ENCODE measurements at regions not wholly inside any gene's neighbourhood (a gene's known extent, or its start where the extent isn't known, plus 50 kb on each side); places are given as distances from the start of the nearest gene placed in this dataset.

GRCh38 chr15:95457520-95457919 lies 873.0 kb upstream of the NR2F2 start:
- Mint-ChIP-seq H3K4me1 (peaks cover 16% of the 10 kb centered on the region), H3K27ac (no peak overlapping the region), H3K4me3 (no peak overlapping the region), H3K27me3 (ENCODE audit: low read depth) (no peaks in the 10 kb centered on the region), H3K36me3 (no peaks in the 10 kb centered on the region), H3K9me3 (no peaks in the 10 kb centered on the region)
- ATAC-seq = no peak
- POLR2A ChIA-PET = no interaction called here
- DNase-seq (ENCODE audit: low spot score) = no peak
- TF ChIP-seq RELA (CRISPR knock-in tag; IDR thresholded peaks at IDR 0.05; ENCODE audit: borderline replicate concordance) = no peak
- TF ChIP-seq ZNF396 (CRISPR knock-in tag; IDR thresholded peaks at IDR 0.05; ENCODE audit: borderline replicate concordance) = no peak
- no peak for TF ChIP-seq ZNF219 (CRISPR knock-in tag; IDR thresholded peaks at IDR 0.05; ENCODE audit: borderline replicate concordance)
- no peak for TF ChIP-seq ZNF121 (CRISPR knock-in tag; IDR thresholded peaks at IDR 0.05)
- no peak for TF ChIP-seq USF2 (CRISPR knock-in tag; IDR thresholded peaks at IDR 0.05)
- TF ChIP-seq E2F4 (CRISPR knock-in tag; IDR thresholded peaks at IDR 0.05; ENCODE audit: borderline replicate concordance, low read depth) = no peak
- TF ChIP-seq ATF6 (CRISPR knock-in tag; IDR thresholded peaks at IDR 0.05) = no peak
- no peak for TF ChIP-seq FOXP1 (CRISPR knock-in tag; IDR thresholded peaks at IDR 0.05; ENCODE audit: borderline replicate concordance)
- no peak for TF ChIP-seq SP1 (CRISPR knock-in tag; conservative IDR thresholded peaks at IDR 0.05)
- no peak for TF ChIP-seq CREB1 (CRISPR knock-in tag; IDR thresholded peaks at IDR 0.05)
- TF ChIP-seq ZNF423 (CRISPR knock-in tag; IDR thresholded peaks at IDR 0.05) = no peak
- no peak for TF ChIP-seq CBFB (CRISPR knock-in tag; IDR thresholded peaks at IDR 0.05; ENCODE audit: low read depth)
- no peak for TF ChIP-seq NFYB (CRISPR knock-in tag; conservative IDR thresholded peaks at IDR 0.05; ENCODE audit: low read depth)
- no peak for TF ChIP-seq E2F1 (CRISPR knock-in tag; IDR thresholded peaks at IDR 0.05)
- no peak for TF ChIP-seq GABPB1 (CRISPR knock-in tag; IDR thresholded peaks at IDR 0.05)
- no peak for TF ChIP-seq USF1 (CRISPR knock-in tag; IDR thresholded peaks at IDR 0.05)
- TF ChIP-seq ZBTB43 (CRISPR knock-in tag; IDR thresholded peaks at IDR 0.05) = no peak
- no peak for TF ChIP-seq NR1H2 (CRISPR knock-in tag; IDR thresholded peaks at IDR 0.05)
- TF ChIP-seq IRF2 (CRISPR knock-in tag; IDR thresholded peaks at IDR 0.05; ENCODE audit: borderline replicate concordance, low read depth) = no peak
- CTCF ChIA-PET = no interaction called here

GRCh38 chr15:95458721-95459120 lies 871.8 kb upstream of the NR2F2 start:
- no peak overlapping the region for H3K4me3 Mint-ChIP-seq
- H3K27ac Mint-ChIP-seq = no peak overlapping the region
- no peak for ATAC-seq
- H3K27me3 Mint-ChIP-seq (ENCODE audit: low read depth) = no peaks in the 10 kb centered on the region
- ChIA-PET POLR2A (no interaction called here), CTCF (no interaction called here)
- TF ChIP-seq ZNF219 (CRISPR knock-in tag; IDR thresholded peaks at IDR 0.05; ENCODE audit: borderline replicate concordance) (no peak), PREB (CRISPR knock-in tag; IDR thresholded peaks at IDR 0.05; ENCODE audit: borderline replicate concordance) (no peak)
- H3K9me3 Mint-ChIP-seq = no peaks in the 10 kb centered on the region
- H3K4me1 Mint-ChIP-seq = peaks cover 16% of the 10 kb centered on the region
- H3K36me3 Mint-ChIP-seq = no peaks in the 10 kb centered on the region
- DNase-seq (ENCODE audit: low spot score) = no peak
